Stimulated activated naive CD8-positive, alpha-beta T cell treated with anti-CD3 and anti-CD28 coated beads, Interleukin-15, Interleukin-2, amounts not matched to agents 100 ng/mL and 50 ng/mL, for 24 hours (primary cell): ENCODE measurements at regions not wholly inside any gene's neighbourhood (a gene's known extent, or its start where the extent isn't known, plus 50 kb on each side); places are given as distances from the start of the nearest gene placed in this dataset.
"Not testable (repeated sequence)": the region's sequence is repeated elsewhere in the genome, so short reads cannot be mapped to it uniquely, and the experiment has no call there.

Experiments used
- H3K27ac Mint-ChIP-seq: one replicate; pipeline ENCODE4 v1.8.0; 2021; ENCODE audit warnings: mild to moderate bottlenecking, mixed read lengths
- H3K27me3 Mint-ChIP-seq: one replicate; pipeline ENCODE4 v1.8.0; 2021; ENCODE audit warnings: mixed read lengths
- H3K36me3 Mint-ChIP-seq: one replicate; pipeline ENCODE4 v1.8.0; 2021; ENCODE audit warnings: low read depth, mixed read lengths
- H3K4me1 Mint-ChIP-seq: one replicate; pipeline ENCODE4 v1.8.0; 2021; ENCODE audit warnings: low read depth, mixed read lengths
- H3K4me3 Mint-ChIP-seq: one replicate; pipeline ENCODE4 v1.8.0; 2021; ENCODE audit warnings: mild to moderate bottlenecking, mixed read lengths
- H3K9me3 Mint-ChIP-seq: one replicate; pipeline ENCODE4 v1.8.0; 2021; ENCODE audit warnings: mixed read lengths

DNA sequence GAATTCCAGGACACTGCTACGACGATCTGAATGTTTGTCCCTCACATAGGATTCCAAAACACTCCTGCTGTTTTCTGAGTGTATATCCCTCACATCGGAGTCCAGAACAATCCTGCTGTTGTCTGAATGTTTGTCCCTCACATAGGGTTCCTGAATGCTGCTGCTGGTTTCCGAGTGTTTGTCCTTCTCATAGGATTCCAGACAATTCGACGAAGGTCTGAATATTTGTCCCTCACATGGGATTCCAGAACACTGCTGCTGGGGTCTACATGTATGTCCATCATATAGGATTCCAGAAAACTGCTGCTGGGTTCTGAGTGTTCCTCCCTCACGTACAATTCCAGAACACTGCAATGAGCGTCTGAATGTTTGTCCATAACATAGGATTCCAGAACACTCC lies 219.4 kb downstream of the FOXD4L6 start:
- not testable (repeated sequence) for H3K36me3 Mint-ChIP-seq, H3K4me1 Mint-ChIP-seq, H3K27ac Mint-ChIP-seq, H3K27me3 Mint-ChIP-seq, H3K4me3 Mint-ChIP-seq
- H3K9me3 Mint-ChIP-seq, result peaks cover 20% of the 10 kb centered on the region

DNA sequence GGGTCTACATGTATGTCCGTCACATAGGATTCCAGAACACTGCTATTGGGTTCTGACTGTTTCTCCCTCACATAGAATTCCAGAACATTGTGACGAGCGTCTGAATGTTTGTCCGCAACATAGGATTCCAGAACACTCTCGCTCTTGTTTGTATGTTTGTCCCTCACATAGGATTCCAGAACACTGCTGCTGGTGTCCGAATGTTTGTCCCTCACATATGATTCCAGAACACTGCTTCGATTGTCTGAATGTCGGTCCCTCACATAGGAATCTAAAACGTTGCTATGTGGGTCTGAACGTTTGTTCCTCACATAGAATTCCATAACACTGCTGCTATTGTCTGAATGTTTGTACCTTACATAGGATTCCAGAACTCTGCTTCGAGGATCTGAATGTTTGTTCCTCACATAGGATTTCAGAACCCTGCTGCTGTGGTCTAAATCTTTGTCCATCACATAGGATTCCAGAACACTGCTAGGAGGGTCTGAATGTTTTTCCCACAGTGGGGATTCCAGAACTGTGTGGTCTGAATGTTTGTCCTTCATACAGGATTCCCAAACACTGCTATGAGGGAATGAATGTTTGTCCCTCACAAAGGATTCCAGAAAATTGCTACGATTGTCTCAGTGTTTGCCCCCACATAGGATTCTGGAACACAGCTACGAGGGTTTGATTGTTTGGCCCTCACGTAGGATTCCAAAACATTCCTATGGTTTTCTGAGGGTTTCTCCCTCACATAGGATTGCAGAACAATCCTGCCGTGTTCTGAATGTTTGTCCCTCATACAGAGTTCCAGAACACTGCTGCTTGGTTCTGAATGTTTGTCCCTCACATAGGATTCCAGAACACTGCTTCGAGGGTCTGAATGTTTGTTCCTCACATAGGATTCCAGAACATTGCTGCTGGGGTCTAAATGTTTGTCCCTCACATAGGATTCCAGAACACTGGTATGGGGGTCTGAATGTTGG lies 220.5 kb downstream of the FOXD4L6 start:
- no peaks in the 10 kb centered on the region for H3K4me1 Mint-ChIP-seq
- peaks cover 16% of the 10 kb centered on the region for H3K9me3 Mint-ChIP-seq
- no peak overlapping the region for H3K27ac Mint-ChIP-seq
- peaks cover 10% of the 10 kb centered on the region for H3K36me3 Mint-ChIP-seq
- no peak overlapping the region for H3K4me3 Mint-ChIP-seq
- no peaks in the 10 kb centered on the region for H3K27me3 Mint-ChIP-seq

DNA sequence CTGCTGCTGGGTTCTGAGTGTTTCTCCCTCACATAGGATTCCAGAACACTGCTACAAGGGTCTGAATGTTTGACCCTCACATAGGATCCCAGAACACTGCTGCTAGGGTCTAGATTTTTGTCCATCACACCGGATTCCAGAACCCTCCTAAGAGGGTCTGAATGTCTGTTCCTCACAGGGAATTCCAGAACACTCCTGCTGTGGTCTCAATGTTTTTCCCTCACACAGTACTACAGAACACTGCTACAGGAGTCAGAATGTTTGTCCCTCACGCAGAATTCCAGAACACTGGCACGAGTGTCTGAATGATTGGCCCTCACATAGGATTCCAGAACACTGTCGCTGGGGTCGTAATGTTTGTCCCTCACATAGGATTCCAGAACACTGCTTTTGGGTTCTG lies 221.6 kb downstream of the FOXD4L6 start:
- peaks cover 21% of the 10 kb centered on the region for H3K9me3 Mint-ChIP-seq
- H3K27me3 Mint-ChIP-seq, H3K4me1 Mint-ChIP-seq, H3K27ac Mint-ChIP-seq, H3K4me3 Mint-ChIP-seq: not testable (repeated sequence)
- H3K36me3 Mint-ChIP-seq, result peaks cover 16% of the 10 kb centered on the region

- not testable (repeated sequence) for H3K27ac Mint-ChIP-seq, H3K4me3 Mint-ChIP-seq, H3K4me1 Mint-ChIP-seq, H3K27me3 Mint-ChIP-seq
- H3K36me3 Mint-ChIP-seq, result peaks cover 72% of the 10 kb centered on the region
- H3K9me3 Mint-ChIP-seq, result peaks cover 48% of the 10 kb centered on the region
Measured at GRCh38 chr9:40892315-40892714, 236.2 kb downstream of the FOXD4L6 start.

- peaks cover 31% of the 10 kb centered on the region for H3K36me3 Mint-ChIP-seq
- not testable (repeated sequence) for H3K4me3 Mint-ChIP-seq, H3K27ac Mint-ChIP-seq, H3K4me1 Mint-ChIP-seq, H3K27me3 Mint-ChIP-seq
- peaks cover 43% of the 10 kb centered on the region for H3K9me3 Mint-ChIP-seq
Measured at GRCh38 chr9:40885858-40886257, 242.6 kb downstream of the FOXD4L6 start.

DNA sequence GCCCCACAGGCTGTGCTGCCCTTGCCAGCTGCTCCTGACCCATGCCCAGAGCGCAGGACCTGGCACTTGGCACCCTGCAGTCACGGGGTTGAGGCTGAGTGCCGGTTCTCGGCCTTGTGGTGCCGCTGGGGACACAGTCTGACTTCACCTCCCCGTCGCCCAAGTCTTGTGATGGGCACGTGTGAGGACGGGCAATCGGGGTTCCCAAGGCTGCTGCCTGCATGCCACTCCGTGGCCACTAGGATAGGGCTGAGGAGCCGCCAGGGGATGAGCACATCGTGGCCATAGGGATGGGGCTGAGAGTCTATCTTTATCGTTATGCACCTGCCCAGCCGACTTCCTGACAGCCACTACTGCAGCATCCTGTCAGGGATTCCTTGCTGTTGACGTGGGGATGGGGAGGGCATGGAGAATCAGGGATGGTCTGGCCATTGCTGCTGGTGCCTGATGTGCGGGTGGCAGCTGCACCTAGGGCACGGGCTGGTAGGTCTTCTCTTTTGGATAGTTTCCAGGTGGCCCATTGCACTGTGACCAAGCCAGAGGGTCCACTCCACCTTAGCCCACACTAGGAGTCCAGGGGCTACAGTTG lies 243.5 kb downstream of the FOXD4L6 start:
- H3K4me3 Mint-ChIP-seq, H3K4me1 Mint-ChIP-seq, H3K27ac Mint-ChIP-seq, H3K27me3 Mint-ChIP-seq: not testable (repeated sequence)
- Mint-ChIP-seq H3K9me3 (peaks cover 47% of the 10 kb centered on the region), H3K36me3 (peaks cover 25% of the 10 kb centered on the region)

- Mint-ChIP-seq H3K36me3 (peaks cover 21% of the 10 kb centered on the region), H3K27me3 (no peaks in the 10 kb centered on the region), H3K4me3 (no peak overlapping the region), H3K27ac (no peak overlapping the region), H3K9me3 (peaks cover 47% of the 10 kb centered on the region), H3K4me1 (no peaks in the 10 kb centered on the region)
Measured at GRCh38 chr9:40884072-40884901, 244.2 kb downstream of the FOXD4L6 start.

GRCh38 chr9:40883423-40884071 lies 244.9 kb downstream of the FOXD4L6 start:
- Mint-ChIP-seq H3K9me3 (peaks cover 45% of the 10 kb centered on the region), H3K36me3 (peaks cover 18% of the 10 kb centered on the region)
- H3K4me1 Mint-ChIP-seq, result not testable (repeated sequence)

DNA sequence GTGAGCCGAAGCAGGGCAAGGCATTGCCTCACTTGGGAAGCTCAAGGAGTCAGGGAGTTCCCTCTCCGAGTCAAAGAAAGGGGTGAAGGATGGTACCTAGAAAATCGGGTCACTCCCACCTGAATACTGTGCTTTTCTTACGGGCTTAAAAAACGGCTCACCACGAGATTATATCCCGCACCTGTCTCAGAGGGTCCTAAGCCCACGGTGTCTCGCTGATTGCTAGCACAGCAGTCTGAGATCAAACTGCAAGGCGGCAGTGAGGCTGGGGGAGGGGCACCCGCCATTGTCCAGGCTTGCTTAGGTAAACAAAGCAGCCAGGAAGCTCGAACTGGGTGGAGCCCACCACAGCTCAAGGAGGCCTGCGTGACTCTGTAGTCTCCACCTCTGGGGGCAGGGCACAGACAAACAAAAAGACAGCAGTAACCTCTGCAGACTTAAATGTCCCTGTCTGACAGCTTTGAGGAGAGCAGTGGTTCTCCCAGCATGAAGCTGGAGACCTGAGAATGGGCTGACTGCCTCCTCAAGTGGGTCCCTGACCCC lies 254.7 kb downstream of the FOXD4L6 start:
- H3K27ac Mint-ChIP-seq, H3K4me3 Mint-ChIP-seq, H3K4me1 Mint-ChIP-seq, H3K9me3 Mint-ChIP-seq, H3K27me3 Mint-ChIP-seq: not testable (repeated sequence)
- H3K36me3 Mint-ChIP-seq, result peaks cover 21% of the 10 kb centered on the region

More at GRCh38 chr9:40883423-40884071, 244.9 kb downstream of the FOXD4L6 start:
- not testable (repeated sequence) for H3K27me3 Mint-ChIP-seq, H3K27ac Mint-ChIP-seq, H3K4me3 Mint-ChIP-seq

- not testable (repeated sequence) for H3K4me1 Mint-ChIP-seq, H3K4me3 Mint-ChIP-seq, H3K27me3 Mint-ChIP-seq, H3K27ac Mint-ChIP-seq, H3K9me3 Mint-ChIP-seq
- peaks cover 15% of the 10 kb centered on the region for H3K36me3 Mint-ChIP-seq
Measured at GRCh38 chr9:40868437-40868836, 260.0 kb downstream of the FOXD4L6 start.
